Fibroblast of skin of left biceps (primary cell): ENCODE measurements at regions not wholly inside any gene's neighbourhood (a gene's known extent, or its start where the extent isn't known, plus 50 kb on each side); places are given as distances from the start of the nearest gene placed in this dataset.

Source experiments
- DNase-seq, 2 experiments: peaks; one replicate each; pipeline ENCODE4 v3.0.0-alpha.2; 2013; ENCODE audit warnings: low read depth in 2 of 2

DNA sequence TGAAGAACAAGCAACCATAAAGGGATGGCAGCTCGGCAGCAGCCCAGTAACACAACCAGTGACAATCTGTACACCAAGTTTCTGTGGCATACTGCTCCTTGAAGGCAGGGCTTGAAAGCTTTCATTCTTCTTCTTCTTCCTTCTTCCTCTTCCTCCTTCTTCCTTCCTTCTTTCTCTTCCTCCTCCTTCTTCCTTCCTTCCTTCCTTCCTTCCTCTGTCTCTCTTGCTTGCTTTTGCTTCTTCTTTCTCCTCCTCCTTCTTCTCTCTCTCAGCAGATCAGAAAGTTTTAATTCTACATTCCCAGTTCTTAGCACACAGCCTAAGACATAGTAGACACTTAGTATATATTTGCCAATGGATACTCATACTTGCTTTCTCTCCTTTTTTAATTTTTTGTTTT, 95.9 kb downstream of the GLUL start:
- no peak for DNase-seq

DNA sequence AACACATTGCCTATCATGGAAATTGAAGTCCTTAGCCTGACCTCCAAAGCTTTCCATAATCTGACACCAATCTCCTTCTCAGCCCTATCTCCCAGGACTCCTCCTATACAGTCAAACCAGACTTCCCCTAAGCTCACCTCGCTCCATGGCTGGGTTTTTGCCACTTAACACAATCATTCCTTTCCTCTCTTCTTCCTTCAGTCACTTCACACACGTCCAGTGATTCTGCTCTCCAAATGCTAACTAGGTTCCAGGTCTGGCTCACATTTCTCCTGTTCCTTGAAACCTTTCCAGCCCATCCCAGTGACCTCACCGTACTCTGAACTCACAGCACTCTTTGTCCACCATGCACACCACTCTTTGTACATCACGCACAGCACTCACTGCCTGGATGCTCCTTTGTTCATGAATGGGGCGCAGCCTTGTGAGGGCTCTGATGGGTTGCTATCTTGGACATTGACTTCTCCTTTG, 98.4 kb downstream of the GLUL start:
- DNase-seq: no peak

DNA sequence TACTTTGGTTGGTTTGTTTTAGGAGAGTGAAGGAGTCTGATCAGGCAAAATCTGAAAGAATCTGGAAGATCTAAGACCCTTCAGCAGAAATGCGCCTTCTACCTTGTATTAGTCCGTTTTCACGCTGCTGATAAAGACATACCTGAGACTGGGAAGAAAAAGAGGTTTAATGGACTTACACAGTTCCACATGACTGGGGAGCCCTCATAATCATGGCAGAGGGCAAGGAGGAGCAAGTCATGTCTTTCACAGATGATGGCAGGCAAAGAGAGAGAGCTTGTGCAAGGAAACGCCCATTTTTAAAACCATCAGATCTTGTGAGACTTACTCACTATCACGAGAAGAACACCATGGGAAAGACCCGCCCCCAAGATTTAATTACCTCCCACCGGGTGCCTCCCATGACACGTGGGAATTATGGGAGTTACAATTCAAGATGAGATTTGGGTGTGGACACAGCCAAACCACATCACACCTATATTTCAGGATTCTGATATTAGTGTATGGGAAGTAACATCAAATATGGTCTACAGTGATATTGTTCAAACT, 99.3 kb downstream of the GLUL start:
- no peak for DNase-seq

DNA sequence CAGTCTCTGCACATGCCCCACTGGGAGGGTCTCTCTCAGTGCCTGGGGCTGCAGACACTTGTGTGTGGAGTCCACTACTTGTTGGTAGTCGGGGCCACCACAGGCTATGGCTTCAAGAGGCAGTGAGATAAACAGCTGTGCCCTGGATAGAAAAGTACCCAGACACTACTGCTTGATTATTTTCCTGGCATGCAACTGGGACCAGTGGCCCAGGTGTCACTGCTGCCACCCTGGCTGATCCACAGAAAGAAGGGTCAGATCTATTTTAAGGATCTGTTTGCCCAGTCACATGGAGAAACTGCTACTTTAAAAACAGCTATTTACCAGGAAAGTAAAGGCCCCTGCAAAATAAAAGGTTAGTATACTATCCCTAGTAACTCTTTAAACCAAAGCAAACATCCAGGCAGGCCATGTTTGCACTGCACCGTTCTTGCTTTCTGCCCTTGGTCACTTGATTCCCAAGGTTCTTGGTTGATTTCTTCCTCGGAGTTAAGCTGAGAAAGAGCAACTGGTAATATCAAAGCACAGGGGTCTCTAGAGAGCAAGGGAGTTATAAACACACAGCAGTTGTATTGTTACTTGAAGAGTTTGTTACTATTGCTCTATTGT, 99.9 kb downstream of the GLUL start:
- DNase-seq: no peak

DNA sequence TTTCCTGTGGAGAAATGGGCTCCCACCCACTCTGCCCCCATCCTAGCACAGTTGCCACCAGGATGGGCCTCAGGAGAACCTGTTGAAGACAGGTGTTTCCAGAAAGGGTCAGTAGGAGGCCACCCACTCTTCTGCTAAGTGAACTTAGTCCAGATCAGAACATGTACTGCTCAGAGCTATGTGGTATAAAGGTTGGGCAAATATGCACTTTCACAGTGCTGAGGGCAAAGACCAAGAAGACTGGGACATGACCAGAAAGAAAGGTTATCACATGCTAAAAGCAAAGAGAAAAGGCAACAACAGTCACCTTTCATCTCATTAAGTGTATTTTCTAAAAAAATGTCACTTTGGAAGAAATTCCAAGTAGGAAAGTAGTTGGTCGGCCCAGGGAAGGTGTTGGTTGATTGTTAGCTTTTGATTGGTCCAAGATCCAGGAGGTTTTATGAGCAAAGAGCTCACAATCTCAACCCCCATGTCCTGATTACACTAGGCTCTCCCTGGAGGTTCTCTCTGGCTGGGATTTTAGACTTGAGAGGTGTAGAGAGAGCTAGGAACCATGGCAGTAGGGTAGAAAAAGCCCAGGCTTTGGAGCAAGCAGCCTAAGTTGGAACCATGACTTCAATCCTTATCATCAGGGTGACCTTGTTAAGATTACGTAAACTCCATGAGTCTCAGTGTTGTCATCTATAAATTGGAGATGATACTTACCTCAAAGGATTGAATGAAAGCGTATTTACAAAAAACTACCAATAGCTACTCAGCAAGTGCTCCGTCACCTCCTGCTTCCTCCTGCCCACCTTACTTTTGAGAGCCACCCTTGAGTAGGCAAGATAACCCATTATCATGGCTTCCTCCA, 102.6 kb downstream of the GLUL start:
- no peak for DNase-seq

DNA sequence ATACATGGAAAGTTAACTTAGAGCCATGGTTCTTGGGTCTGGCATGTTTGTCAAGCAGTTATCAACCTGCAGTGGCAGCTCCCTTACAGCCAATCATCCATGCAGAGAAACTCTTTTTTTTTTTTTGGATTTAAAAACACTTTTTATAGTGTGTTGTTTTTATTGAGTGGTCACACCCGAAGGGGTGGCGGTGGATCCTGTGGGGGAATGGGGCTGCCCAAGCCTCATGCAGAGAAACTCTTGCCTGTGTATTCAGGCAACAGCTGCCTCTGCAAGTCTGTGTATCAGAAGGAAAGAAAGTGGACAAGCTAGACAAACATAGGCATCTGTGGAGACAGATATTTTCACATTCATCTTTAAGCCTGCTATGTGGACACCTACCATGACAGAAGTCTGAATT, 104.8 kb downstream of the GLUL start:
- DNase-seq: no peak

DNA sequence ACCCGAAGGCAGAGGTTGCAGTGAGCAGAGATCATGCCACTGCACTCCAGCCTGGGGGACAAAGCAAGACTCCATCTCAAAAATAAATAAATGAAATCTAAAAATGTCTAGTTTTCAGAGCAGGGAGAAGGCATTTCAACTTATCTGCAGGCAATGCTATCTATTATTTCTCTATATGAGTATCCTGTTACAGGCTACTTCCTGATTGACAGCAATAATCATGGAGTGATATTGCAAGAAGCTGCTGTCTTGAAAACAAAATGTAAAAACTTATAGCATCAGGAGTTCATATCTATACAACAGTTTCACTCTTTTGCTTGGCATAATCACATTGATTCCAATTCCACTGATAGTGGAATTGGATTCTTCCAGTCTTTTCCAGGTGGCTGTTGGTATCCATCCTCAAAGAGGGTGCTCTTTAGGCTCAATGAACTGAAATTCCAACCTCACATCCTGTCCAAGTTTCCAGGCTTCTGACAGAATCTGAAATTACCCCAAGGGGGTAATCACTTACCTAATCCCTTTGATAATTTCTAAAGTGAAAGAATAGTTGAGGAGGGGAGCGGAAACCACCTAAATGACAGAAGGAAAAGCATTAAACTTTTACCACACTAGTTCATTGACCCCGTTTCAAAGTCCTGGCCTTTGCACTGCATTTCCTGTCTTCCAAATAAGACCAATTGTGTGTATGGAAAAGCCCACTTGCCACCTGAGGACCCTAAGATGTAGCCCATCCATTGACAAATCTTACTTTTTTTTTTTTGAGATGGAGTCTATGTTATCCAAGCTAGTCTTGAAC, 107.6 kb downstream of the GLUL start:
- DNase-seq: no peak

DNA sequence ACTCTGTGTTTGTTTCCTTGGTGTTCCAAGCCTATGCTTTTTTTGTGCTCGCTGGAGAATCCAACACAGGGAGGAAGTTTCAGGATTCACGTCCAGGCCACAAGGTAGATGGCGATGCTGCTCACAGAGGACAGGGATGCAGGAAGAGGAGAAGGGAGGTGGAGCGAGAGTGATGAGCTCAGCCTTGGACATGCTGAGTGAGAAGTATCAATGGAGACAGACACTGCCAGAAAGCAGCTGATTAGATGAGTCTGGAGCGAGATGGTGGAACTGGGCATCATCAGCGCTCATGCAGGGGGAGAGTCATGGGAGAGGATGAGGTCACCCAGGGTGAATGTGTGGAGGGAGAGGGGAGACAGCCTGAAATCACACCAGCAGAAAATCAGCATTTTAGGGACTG, 110.0 kb downstream of the GLUL start:
- DNase-seq: no peak

DNA sequence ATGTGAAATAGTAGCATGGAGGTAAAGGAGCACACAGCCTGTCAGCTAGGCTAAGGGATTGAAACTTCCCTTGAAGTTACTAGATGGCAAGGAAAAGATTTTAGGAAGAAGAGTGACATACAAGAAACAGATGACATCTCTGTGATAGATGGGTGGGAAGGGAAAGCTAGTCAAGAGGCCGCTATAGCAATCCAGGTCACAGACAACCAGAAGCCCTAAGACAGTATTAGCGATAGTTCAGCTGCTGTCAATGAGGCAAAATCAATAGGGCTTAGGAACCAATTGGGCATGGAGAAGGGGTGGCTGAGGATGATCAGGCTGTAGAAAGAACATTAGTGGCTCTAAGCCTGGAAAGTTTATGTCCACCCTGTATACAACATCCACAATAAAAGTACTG, 111.1 kb downstream of the GLUL start:
- DNase-seq: no peak

DNA sequence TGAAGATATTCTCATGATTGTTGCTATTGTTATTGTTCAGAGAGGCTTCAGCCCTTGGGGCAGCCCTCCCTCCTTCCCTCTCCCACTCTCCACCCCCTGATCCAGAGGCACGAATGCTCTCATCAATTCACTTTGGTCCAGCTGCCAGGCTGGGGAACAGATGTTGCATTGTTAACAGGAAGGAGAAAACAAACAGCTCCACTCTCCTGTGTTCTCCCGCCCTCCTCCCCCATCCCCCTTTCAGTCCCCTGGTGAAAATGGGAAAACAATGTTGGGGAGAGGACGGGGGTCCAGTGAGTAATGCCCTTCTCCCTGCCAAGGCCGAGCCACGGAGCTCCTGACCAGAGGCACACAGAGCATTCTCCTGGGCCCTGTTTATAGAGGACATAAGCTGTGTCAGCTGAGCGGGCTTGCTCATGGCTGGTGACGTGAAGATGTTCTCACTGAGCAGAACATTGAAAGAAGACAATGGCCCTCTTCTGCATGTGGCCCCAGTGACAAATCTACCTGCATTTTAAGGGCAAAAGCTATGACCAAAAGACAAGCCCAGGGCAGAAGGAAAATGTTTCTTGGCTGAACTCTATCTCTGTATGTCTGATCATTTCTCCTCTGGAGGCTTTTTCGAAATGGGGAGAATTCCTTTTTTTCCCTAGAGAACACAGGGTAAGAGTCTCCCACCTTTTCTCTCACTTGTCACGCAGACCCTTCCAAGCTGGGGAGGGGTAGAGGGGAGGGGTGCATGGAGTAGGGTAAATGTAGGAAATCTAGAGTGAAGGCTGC, 111.7 kb downstream of the GLUL start:
- no peak for DNase-seq

DNA sequence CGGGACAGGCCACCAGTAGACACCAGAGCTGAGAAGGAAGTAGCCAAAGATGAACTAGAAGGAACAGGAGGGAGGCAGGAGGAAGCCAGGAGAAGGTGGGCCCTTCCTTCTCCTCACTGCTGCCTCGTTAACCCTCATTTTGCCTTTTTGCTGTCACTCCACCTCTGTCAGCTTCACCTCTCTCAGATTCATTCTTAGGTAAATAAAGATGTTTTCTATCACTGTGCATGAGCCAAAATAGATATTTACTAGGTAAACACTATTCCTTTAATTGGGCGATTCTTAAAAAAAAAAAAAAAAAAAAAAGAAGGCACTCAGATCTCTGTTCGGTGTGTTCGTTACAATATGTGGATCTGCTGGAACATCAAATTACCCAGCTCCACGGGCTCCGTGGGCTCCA, 112.3 kb downstream of the GLUL start:
- DNase-seq: no peak

DNA sequence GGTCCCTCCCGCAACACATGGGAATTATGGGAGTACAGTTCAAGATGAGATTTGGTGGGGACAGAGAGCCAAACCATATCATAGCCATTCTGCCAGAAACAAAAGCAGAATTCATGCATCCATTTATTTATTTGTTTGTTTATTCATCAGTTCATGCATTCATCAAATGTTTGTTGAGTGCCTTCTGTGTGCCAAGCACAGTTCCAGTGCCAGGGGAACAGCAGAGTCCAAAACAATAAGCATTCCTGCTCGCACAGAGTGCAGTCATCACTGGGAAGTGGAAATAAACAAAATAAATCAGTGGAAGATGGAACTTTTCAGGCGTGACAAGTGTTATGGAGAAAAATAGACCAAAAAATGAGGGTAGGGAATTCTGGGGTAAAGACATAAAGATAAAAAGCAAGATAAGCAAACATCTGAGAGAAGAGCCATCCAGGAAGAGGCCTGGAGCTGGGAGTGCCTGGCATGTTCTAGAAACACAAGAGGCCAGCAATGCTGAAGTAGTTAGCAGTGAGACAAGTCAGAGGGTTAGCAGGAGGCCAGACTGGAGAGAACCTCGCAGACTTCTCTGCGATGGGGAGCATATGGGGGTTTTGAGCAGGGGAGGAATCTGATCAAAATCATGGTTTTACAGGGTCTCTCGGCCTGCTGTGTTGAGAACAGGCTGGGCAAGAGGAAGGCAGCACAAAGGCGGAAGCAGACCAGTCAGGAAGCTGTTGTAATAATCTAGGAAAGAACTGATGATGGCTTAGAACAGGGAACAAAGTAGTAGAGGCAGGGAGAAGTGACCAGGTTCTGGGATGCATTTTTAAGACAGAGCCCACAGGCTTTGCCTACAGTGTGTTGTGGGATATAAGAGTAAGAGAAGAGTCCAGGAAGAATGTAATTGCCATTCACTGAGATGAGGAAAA, 113.2 kb downstream of the GLUL start:
- no peak for DNase-seq

DNA sequence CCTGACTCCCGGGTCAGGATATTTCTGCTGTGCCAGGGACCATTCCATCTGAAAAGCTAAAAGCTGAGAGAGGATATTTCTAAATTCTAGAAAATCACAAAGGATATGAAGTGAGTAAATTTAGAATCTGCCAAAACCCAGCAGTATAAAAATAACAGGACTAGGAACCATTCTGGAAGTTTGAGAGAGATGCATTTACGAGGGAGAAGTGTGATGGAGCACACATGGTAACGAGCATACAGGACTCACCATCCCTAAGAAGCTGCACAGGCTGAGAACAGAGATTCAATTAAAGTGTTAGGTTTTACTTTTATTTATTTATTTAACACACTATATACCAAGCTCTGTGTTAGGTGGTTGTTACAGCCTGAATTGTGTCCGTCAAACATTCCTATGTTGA, 116.3 kb downstream of the GLUL start:
- DNase-seq: no peak

DNA sequence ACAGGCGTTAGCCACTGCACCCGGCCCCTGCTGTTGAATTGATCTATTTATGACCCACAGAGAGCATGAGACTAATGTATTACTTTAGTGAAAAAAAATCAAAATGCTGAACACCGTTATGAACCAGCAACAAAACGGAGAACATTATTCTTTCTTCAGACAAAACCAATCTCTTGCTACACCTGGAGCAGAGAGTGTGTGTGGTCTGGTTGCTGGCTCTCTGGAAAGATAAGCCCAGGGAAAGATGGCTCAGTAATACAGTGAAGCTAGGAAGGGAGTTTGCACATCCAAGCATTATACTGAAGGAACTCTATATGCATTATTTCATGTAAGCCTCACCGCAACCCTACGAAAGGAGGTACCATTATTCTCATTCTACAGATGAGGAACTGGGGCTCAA, 117.0 kb downstream of the GLUL start:
- no peak for DNase-seq

DNA sequence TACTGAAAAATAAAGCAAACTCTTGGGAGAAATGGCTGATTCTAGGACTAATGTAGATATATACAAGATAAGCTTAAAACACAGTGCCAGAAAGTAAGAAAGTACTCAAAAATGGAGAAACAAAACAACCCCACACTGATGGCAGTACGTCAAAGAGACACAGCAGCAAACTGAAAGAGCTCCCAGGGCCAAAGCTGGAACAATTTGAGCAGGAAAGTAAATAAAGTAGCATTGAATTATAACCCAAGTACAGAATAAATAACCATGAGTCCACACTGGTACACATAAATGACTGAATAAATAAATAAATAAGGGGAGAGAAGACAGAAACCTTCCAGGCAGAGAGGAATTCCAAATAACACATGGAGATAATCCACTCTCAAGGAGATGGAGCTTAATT, 120.9 kb downstream of the GLUL start:
- DNase-seq: no peak

DNA sequence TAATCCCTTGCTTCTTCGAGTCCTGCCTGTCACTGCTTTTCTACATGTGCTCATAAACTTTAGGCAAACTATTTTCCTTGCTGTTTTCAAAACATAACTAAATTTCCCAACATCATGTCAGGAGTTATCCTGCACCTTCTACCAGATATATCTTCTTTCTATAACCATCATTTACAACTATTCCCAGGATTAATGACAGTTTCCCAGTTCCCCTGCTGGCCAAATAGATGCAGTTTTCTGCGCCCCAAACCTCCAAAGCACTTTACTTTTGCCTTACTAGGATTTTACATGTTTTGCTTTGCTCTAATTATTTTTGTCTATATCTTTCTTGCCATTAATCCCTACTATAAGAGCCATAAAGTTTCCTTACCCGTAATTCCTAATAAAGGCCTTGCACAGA, 122.5 kb downstream of the GLUL start:
- no peak for DNase-seq

DNA sequence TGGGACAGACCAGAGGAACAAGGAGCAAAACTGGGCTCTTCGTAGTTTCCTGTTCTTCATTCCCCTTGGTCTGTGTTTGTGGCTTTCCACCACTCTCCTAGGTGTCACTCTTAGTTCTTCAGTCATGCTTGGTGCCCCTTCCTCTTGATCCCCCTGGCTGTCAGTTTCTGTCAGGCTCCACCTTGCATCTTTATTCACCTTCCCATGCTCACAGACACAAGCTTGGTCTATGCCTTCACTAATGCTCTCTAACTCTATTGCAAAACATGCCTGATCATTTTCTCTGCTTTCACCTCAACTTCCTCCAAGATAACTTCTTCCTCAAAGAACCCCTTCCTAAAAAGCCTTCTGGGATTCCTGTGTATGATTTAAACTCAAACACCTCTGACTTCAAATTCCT, 122.9 kb downstream of the GLUL start:
- no peak for DNase-seq

DNA sequence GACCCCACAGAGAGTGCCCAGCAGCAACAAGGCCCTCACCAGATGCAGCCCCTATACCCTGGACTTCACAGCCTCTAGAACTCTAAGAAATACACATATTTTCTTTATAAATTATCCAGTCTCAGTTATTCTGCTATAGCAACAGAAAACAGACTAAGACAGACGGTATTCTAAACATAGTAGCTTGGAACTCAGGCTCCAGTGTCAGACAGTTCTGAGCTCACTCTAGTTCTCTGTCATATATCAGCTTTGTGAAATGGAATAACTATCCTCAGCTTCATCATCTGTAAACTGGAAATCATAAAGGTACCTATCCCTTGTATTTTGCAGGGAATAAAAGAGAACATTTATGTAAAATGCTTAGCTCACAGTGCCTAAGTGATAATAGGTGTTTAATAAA, 127.4 kb downstream of the GLUL start:
- DNase-seq: no peak

DNA sequence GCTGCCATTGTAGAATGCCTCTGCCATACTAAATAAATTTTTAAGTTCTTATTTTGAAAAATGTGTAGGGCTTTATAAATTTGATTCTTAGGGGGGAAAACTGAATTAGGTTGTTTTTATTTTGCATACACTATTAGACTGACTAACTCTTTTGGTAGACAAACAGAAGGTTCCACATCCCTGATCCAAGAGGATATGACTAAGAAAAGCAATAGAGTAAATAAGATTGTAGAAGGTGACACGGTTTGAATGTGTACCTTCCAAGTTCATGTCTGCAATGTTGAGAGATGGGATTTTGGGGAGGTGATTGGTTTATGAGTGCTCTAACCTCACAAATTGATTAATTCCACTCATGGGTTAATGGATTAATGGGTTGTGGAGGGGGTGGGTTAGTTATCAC, 127.9 kb downstream of the GLUL start:
- DNase-seq: no peak

DNA sequence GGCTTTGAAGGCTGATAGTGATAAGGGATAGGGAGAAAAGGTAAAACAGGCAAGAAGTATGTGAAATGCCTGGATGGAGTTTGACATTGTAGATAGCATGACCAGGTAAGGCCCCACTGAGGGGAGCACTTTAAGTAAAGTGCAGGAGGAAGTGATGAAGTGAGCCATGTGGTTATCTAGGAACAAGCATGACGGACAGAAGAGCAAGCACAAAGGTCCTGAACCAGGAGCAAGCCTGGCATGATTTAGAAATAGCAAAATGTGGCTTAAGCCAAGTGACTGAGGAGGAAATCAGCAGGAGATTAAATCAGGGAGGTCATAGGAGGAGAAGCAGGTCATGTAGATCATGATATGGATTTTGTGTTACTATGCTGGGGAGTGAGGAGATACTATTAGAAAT, 129.2 kb downstream of the GLUL start:
- DNase-seq: no peak

DNA sequence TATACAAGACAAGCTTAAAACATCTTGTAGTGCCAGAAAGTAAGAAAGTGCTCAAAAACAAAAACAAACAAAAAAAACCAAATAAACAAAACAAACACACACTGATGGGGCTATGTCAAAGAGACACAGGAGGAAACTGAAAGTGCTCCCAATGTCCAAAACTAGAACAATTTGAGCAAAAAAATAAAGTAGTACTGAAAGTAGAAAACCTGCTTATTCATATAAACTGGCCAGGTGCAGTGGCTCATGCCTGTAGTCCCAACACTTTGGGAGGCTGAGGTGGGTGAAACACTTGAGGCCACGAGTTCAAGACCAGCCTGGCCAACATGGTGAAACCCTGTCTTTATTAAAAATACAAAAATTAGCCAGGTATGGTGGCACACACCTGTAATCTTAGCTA, 129.9 kb downstream of the GLUL start:
- DNase-seq: no peak
